ENCODE measurements at regions not wholly inside any gene's neighbourhood (a gene's known extent, or its start where the extent isn't known, plus 50 kb on each side); places are given as distances from the start of the nearest gene placed in this dataset.

DNA sequence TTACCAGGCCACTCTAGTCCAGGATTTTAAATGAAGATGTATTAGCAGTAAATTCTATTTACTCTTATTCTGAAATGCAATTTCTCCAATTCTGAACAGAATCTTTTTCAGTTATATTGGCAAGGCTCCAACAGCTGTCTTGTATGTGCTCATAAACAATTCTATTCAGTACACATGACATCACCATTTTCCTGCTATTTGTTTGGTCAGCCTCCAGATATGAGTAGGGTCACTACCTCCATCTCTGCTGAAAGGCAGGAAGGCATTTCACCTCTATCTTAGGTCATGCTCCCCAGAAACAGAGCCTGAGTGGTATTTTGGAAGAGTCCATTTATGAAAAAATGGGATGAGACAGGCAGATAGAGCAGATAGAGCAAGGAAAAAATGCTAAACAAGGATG, 151.1 kb upstream of the ADGRL3 start:
- TF ChIP-seq POLR2AphosphoS5 (IDR thresholded peaks at IDR 0.05; ENCODE audit: low read depth, low read length) (no peak), TAF1 (IDR thresholded peaks at IDR 0.05; ENCODE audit: borderline replicate concordance, insufficient read depth, low read length) (no peak), FOXP2 (optimal IDR thresholded peaks at IDR 0.05; ENCODE audit: borderline replicate concordance, extremely low read depth, extremely low read length, insufficient read depth) (no peak), SIN3A (IDR thresholded peaks at IDR 0.05; ENCODE audit: borderline replicate concordance, insufficient read depth, low read length) (no peak)
- TF ChIP-seq, protein P1, sequence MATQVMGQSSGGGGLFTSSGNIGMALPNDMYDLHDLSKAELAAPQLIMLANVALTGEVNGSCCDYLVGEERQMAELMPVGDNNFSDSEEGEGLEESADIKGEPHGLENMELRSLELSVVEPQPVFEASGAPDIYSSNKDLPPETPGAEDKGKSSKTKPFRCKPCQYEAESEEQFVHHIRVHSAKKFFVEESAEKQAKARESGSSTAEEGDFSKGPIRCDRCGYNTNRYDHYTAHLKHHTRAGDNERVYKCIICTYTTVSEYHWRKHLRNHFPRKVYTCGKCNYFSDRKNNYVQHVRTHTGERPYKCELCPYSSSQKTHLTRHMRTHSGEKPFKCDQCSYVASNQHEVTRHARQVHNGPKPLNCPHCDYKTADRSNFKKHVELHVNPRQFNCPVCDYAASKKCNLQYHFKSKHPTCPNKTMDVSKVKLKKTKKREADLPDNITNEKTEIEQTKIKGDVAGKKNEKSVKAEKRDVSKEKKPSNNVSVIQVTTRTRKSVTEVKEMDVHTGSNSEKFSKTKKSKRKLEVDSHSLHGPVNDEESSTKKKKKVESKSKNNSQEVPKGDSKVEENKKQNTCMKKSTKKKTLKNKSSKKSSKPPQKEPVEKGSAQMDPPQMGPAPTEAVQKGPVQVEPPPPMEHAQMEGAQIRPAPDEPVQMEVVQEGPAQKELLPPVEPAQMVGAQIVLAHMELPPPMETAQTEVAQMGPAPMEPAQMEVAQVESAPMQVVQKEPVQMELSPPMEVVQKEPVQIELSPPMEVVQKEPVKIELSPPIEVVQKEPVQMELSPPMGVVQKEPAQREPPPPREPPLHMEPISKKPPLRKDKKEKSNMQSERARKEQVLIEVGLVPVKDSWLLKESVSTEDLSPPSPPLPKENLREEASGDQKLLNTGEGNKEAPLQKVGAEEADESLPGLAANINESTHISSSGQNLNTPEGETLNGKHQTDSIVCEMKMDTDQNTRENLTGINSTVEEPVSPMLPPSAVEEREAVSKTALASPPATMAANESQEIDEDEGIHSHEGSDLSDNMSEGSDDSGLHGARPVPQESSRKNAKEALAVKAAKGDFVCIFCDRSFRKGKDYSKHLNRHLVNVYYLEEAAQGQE (IDR thresholded peaks at IDR 0.05; ENCODE audit: insufficient read depth in 1 of 2, low read depth in 2 of 2, low read length in 2 of 2), result no peak

DNA sequence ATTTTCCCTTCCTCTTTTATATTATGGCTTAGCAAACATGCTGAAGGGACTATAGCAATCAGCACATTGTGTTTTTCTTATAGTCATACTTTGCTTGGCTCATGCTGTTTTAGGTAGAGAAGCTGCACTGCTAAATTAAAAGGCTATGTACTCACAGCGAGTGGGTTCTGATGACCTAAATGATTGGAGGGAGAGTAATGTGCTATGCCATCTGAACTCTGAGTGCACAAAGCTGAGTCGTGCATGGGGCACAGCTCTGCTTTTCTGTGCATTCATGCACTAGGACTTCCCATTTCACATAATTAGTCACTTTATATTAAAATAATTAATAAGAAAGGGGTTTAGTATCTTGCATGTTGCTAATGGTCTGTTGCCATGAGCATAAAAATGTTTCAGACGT, 132.7 kb upstream of the ADGRL3 start:
- TF ChIP-seq SIN3A (IDR thresholded peaks at IDR 0.05; ENCODE audit: borderline replicate concordance, insufficient read depth, low read length) (no peak), FOXP2 (optimal IDR thresholded peaks at IDR 0.05; ENCODE audit: borderline replicate concordance, extremely low read depth, extremely low read length, insufficient read depth) (no peak), POLR2AphosphoS5 (IDR thresholded peaks at IDR 0.05; ENCODE audit: low read depth, low read length) (no peak), TAF1 (IDR thresholded peaks at IDR 0.05; ENCODE audit: borderline replicate concordance, insufficient read depth, low read length) (no peak)
- TF ChIP-seq, protein P1 (IDR thresholded peaks at IDR 0.05; ENCODE audit: insufficient read depth in 1 of 2, low read depth in 2 of 2, low read length in 2 of 2), result no peak

- TF ChIP-seq FOXP2 (optimal IDR thresholded peaks at IDR 0.05; ENCODE audit: borderline replicate concordance, extremely low read depth, extremely low read length, insufficient read depth) (no peak), POLR2AphosphoS5 (IDR thresholded peaks at IDR 0.05; ENCODE audit: low read depth, low read length) (no peak), SIN3A (IDR thresholded peaks at IDR 0.05; ENCODE audit: borderline replicate concordance, insufficient read depth, low read length) (no peak), TAF1 (IDR thresholded peaks at IDR 0.05; ENCODE audit: borderline replicate concordance, insufficient read depth, low read length) (no peak)
- TF ChIP-seq, protein P1 (IDR thresholded peaks at IDR 0.05; ENCODE audit: insufficient read depth in 1 of 2, low read depth in 2 of 2, low read length in 2 of 2), result no peak
Observed at GRCh38 chr4:61068060-61068459, 132.1 kb upstream of the ADGRL3 start.

DNA sequence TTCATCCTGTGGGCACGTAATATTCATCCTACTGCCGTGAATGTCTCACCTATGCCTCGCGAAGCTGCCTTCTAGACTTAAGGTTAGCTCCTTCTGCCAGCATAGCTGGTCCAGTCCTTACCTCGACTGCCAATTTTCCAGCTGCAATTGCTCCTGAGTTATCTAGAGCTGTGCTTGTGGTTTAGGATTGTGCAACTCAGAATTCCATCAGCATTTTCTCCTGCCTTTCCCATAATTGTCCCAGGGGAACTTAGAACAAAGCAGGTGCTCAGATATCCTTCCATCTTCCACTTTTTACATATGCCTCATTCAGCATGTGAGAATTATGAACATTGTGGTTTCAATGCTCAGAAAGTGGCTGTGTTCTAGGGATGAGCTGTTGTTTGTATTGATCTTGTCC, 131.4 kb upstream of the ADGRL3 start:
- TF ChIP-seq, protein P1 (IDR thresholded peaks at IDR 0.05; ENCODE audit: insufficient read depth in 1 of 2, low read depth in 2 of 2, low read length in 2 of 2), result no peak
- no peak for TF ChIP-seq TAF1 (IDR thresholded peaks at IDR 0.05; ENCODE audit: borderline replicate concordance, insufficient read depth, low read length)
- TF ChIP-seq SIN3A (IDR thresholded peaks at IDR 0.05; ENCODE audit: borderline replicate concordance, insufficient read depth, low read length), result no peak
- TF ChIP-seq FOXP2 (optimal IDR thresholded peaks at IDR 0.05; ENCODE audit: borderline replicate concordance, extremely low read depth, extremely low read length, insufficient read depth), result no peak
- no peak for TF ChIP-seq POLR2AphosphoS5 (IDR thresholded peaks at IDR 0.05; ENCODE audit: low read depth, low read length)

DNA sequence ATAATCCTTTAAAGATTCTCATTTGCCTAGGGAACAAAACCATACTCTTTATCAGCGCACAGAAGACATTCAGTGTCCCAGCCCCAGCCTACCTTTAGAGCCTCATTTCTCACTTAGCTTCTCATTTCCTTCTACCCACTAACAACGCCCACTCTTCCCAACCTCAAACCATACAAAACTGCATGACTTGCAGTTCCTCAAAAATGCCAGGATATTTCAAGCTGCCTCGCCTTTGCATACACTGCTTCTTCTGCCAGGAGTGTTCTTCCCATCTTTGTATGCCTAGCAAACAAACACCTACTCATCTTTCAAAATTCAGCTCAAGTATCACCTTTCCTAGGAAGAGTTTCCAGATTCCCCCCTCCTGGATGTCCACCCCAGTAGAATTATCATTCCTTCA, 129.9 kb upstream of the ADGRL3 start:
- TF ChIP-seq FOXP2 (optimal IDR thresholded peaks at IDR 0.05; ENCODE audit: borderline replicate concordance, extremely low read depth, extremely low read length, insufficient read depth) (no peak), SIN3A (IDR thresholded peaks at IDR 0.05; ENCODE audit: borderline replicate concordance, insufficient read depth, low read length) (no peak), POLR2AphosphoS5 (IDR thresholded peaks at IDR 0.05; ENCODE audit: low read depth, low read length) (no peak), TAF1 (IDR thresholded peaks at IDR 0.05; ENCODE audit: borderline replicate concordance, insufficient read depth, low read length) (no peak)
- TF ChIP-seq, protein P1 (IDR thresholded peaks at IDR 0.05; ENCODE audit: insufficient read depth in 1 of 2, low read depth in 2 of 2, low read length in 2 of 2), result no peak

All from PFSK-1 (cell line).